ENCODE measurements at regions not wholly inside any gene's neighbourhood (a gene's known extent, or its start where the extent isn't known, plus 50 kb on each side); places are given as distances from the start of the nearest gene placed in this dataset.

DNA sequence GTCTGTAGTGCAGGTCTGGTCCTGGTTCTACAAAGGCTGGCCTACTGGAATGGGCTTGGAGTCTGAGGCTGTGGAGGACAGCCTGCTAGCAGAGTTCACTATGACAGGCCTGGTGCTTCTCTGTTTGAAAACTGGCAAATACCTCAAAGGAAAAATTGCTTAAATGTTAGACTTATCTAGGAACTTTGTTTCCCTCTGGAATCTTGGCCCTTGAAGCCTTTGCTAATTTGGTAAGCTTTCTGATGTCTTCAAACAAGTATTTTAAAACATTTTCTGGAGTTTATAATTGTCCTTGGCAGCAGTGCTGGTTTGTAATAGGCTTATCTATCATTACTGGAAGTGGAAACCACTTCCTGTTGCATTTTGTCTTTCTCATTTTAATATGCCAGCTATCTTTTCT lies 139.7 kb downstream of the TMEM26 start:
- H3K4me3 ChIP-seq (ENCODE audit: low read depth, low read length): no peak overlapping the region
- no peak for DNase-seq (ENCODE audit: low read depth)
- TF ChIP-seq, protein P1, sequence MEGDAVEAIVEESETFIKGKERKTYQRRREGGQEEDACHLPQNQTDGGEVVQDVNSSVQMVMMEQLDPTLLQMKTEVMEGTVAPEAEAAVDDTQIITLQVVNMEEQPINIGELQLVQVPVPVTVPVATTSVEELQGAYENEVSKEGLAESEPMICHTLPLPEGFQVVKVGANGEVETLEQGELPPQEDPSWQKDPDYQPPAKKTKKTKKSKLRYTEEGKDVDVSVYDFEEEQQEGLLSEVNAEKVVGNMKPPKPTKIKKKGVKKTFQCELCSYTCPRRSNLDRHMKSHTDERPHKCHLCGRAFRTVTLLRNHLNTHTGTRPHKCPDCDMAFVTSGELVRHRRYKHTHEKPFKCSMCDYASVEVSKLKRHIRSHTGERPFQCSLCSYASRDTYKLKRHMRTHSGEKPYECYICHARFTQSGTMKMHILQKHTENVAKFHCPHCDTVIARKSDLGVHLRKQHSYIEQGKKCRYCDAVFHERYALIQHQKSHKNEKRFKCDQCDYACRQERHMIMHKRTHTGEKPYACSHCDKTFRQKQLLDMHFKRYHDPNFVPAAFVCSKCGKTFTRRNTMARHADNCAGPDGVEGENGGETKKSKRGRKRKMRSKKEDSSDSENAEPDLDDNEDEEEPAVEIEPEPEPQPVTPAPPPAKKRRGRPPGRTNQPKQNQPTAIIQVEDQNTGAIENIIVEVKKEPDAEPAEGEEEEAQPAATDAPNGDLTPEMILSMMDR (IDR thresholded peaks at IDR 0.05; ENCODE audit: insufficient read depth, low read depth, low read length, missing control alignments): no peak

DNA sequence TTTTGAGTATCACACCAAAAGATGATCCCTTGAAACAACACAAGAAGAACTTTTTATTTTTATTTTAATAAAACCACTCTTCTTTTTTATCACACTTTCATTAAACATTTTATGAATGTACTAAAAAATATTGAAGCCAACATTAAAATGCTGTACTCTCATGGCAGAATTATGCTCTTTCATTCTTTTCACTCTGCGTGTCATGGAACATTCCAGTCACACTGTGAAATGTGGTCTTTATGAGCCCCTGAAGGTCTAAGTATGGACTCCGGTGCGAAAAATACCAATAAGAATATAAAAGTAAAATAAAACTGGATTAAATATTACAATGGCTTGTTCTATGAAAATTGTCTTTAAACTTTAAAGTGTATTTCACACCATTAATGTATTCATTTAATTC lies 148.4 kb downstream of the TMEM26 start:
- DNase-seq (ENCODE audit: low read depth): no peak
- TF ChIP-seq, protein P1 (IDR thresholded peaks at IDR 0.05; ENCODE audit: insufficient read depth, low read depth, low read length, missing control alignments): no peak
- H3K4me3 ChIP-seq (ENCODE audit: low read depth, low read length): no peak overlapping the region

DNA sequence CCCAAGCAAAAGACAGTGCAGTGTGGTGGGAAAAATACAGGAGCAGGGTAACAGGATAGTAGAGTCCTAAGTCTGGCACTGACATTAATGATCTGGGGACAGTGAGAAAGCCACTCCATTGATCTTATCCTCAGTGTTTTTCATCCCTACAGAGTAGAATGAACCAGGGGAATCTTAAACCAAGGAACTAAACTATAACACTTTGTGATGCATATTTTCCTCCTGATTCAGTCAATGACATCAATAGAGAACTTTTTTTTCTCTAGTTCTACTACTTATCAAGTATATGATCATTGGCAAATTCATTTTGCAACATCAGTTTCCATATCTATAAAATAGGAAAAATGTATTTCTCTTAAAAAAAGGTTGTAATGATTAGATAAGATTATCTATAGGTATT lies 151.1 kb downstream of the TMEM26 start:
- DNase-seq (ENCODE audit: low read depth): no peak
- H3K4me3 ChIP-seq (ENCODE audit: low read depth, low read length): no peak overlapping the region
- TF ChIP-seq, protein P1 (IDR thresholded peaks at IDR 0.05; ENCODE audit: insufficient read depth, low read depth, low read length, missing control alignments): no peak

DNA sequence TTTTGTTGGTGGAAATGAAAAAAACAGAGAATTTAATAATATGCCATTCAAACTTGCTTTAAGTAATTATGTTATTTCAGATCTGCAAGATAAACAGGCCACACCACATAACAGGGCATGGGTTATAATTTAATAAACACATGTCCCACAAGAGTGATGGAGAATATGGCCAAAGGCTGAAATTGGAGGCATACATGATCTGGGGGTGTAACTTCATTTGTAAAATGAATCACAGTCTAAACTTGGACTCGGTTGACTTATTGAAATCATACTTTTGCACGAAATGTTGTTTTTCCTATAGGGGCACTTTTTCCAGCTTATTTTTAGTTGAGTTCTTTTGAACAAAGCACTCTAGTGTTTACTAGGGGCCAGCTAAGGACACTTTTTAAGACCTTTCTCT lies 151.6 kb downstream of the TMEM26 start:
- TF ChIP-seq, protein P1 (IDR thresholded peaks at IDR 0.05; ENCODE audit: insufficient read depth, low read depth, low read length, missing control alignments): no peak
- H3K4me3 ChIP-seq (ENCODE audit: low read depth, low read length): no peak overlapping the region
- DNase-seq (ENCODE audit: low read depth): no peak

DNA sequence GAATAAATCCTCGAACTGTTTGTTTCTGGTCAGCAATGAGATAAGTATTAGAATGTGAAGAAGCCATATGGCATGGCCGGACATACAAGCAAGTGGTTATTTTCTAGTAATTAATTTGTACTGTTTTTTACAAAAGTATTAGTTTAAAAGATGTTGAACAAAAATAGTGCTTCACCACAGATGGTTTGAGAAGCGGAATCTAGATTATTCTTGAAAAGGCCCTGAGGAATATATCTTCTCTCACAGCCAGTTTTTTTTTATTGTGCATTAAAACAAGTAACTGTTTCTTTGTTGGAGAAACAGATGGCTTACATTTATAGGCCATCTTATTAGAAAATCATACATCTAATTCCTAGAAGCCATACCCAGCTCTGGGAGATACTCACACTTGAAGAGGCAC lies 153.3 kb downstream of the TMEM26 start:
- TF ChIP-seq, protein P1 (IDR thresholded peaks at IDR 0.05; ENCODE audit: insufficient read depth, low read depth, low read length, missing control alignments): no peak
- no peak overlapping the region for H3K4me3 ChIP-seq (ENCODE audit: low read depth, low read length)
- DNase-seq (ENCODE audit: low read depth): no peak

DNA sequence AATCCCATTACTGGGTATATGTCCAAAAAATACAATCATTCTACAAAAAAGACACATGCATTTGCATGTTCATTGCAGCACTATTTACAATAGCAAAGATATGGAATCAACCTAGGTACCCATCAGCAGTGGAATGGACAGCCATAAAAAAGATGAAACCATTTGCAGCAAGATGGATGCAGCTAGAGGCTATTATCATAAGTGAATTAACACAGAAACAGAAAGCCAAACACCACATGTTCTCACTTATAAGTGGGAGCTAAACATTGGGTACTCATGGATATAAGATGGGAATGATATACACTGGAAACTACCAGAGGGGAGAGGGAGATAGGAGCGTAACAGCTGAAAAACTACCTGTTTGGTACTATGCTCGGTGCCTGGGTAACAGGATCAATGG lies 154.0 kb downstream of the TMEM26 start:
- H3K4me3 ChIP-seq (ENCODE audit: low read depth, low read length): no peak overlapping the region
- no peak for DNase-seq (ENCODE audit: low read depth)
- TF ChIP-seq, protein P1 (IDR thresholded peaks at IDR 0.05; ENCODE audit: insufficient read depth, low read depth, low read length, missing control alignments): no peak

DNA sequence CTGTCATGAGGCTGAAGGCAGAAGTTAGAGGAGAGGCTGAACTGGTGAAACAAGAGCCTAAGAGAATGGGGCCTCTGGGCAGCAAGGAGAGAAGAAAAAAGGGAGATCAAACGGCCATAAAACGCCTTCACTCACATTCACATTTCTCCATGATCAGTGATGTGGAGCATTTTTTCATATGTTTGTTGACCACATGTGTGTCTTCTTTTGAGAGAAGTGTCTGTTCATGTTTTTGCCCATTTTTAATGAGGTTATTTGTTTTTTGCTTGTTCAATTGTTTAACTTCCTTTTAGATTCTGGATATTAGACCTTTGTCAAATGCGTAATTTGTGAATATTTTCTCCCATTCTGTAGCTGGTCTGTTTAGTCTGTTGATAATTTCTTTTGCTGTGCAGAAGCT lies 155.0 kb downstream of the TMEM26 start:
- no peak for DNase-seq (ENCODE audit: low read depth)
- H3K4me3 ChIP-seq (ENCODE audit: low read depth, low read length): no peak overlapping the region
- TF ChIP-seq, protein P1 (IDR thresholded peaks at IDR 0.05; ENCODE audit: insufficient read depth, low read depth, low read length, missing control alignments): no peak

All from GM12865 (cell line).